HFFc6 (cell line): ENCODE measurements at regions not wholly inside any gene's neighbourhood (a gene's known extent, or its start where the extent isn't known, plus 50 kb on each side); places are given as distances from the start of the nearest gene placed in this dataset.

ENCODE experiments used
- DNase-seq: peaks from one replicate; pipeline ENCODE4 v3.0.0-alpha.2; 2018
- H3K27ac Mint-ChIP-seq: 2 replicates; pipeline ENCODE4 v1.8.0; 2020; ENCODE audit warnings: mild to moderate bottlenecking, mixed read lengths
- H3K27me3 Mint-ChIP-seq: 2 replicates; pipeline ENCODE4 v1.8.0; 2021; ENCODE audit warnings: mild to moderate bottlenecking, moderate library complexity, mixed read lengths; ENCODE audit not compliant: insufficient read depth
- H3K36me3 Mint-ChIP-seq: 2 replicates; pipeline ENCODE4 v1.8.0; 2021; ENCODE audit warnings: low read depth, mixed read lengths
- H3K4me1 Mint-ChIP-seq: 2 replicates; pipeline ENCODE4 v1.8.0; 2020; ENCODE audit warnings: low read depth, mixed read lengths
- H3K4me3 Mint-ChIP-seq: 2 replicates; pipeline ENCODE4 v1.8.0; 2020; ENCODE audit warnings: mild to moderate bottlenecking, moderate library complexity, mixed read lengths
- H3K9me3 Mint-ChIP-seq: 2 replicates; pipeline ENCODE4 v1.8.0; 2020; ENCODE audit warnings: mild to moderate bottlenecking, mixed read lengths
- TF ChIP-seq, protein P1 (sequence below): fragments of 200-600 bp; sonication (generic); IDR thresholded peaks from 2 replicates; pipeline ENCODE4 v1.5.0; 2021; ENCODE audit warnings: antibody characterized with exemption, mild to moderate bottlenecking

DNA sequence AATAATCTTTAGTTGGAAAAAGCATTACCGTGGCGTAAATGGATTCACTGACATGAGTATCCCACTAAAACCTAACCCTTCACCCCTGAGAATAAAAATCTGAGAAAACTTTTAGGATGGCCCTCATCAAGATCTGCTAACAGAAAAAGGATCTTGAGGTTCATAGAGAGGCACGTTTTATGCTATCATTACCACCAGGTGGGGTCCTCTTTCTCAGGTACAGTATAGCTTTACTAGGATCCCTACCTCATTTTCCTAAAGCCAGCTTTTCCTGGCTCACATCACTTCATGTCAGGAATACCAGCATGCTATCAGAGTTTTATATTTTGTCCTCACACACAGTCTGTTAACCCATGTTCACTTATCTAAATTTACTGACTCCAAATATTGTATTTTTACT, 173.7 kb downstream of the POM121L12 start:
- Mint-ChIP-seq H3K4me3 (no peak overlapping the region), H3K9me3 (peaks cover 30% of the 10 kb centered on the region), H3K27ac (no peak overlapping the region), H3K4me1 (no peaks in the 10 kb centered on the region), H3K36me3 (0 out of 2 replicates have a peak, but pooled peaks cover 4% of the 10 kb centered on the region), H3K27me3 (no peaks in the 10 kb centered on the region; the same call in 1 of the 2 replicates)
- no peak for DNase-seq
- TF ChIP-seq, protein P1, sequence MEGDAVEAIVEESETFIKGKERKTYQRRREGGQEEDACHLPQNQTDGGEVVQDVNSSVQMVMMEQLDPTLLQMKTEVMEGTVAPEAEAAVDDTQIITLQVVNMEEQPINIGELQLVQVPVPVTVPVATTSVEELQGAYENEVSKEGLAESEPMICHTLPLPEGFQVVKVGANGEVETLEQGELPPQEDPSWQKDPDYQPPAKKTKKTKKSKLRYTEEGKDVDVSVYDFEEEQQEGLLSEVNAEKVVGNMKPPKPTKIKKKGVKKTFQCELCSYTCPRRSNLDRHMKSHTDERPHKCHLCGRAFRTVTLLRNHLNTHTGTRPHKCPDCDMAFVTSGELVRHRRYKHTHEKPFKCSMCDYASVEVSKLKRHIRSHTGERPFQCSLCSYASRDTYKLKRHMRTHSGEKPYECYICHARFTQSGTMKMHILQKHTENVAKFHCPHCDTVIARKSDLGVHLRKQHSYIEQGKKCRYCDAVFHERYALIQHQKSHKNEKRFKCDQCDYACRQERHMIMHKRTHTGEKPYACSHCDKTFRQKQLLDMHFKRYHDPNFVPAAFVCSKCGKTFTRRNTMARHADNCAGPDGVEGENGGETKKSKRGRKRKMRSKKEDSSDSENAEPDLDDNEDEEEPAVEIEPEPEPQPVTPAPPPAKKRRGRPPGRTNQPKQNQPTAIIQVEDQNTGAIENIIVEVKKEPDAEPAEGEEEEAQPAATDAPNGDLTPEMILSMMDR: no peak

DNA sequence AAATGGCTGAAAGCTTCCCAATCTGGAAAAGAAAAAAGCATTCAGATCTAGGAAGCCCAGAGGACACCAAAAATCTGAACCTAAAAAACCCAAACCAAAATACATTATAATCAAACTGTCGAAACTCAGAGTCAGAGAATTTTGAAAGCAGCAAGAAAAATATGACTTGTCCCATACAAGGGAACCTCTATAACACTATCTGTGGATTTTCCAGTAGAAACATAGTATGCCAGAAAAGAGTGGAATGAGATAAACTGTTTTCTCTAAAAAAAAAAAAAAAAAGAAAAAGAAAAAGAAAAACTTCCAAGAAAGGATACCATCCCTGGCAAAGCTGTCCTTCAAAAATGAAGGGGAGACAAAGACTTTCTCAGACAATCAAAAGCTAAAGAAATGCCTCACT, 179.0 kb downstream of the POM121L12 start:
- Mint-ChIP-seq H3K36me3 (peaks cover 5% of the 10 kb centered on the region; the same call in 1 of the 2 replicates), H3K4me3 (no peak overlapping the region), H3K9me3 (peaks cover 44% of the 10 kb centered on the region), H3K4me1 (no peaks in the 10 kb centered on the region), H3K27me3 (peaks cover 1% of the 10 kb centered on the region; the same call in 1 of the 2 replicates), H3K27ac (no peak overlapping the region)
- no peak for DNase-seq
- TF ChIP-seq, protein P1: no peak

DNA sequence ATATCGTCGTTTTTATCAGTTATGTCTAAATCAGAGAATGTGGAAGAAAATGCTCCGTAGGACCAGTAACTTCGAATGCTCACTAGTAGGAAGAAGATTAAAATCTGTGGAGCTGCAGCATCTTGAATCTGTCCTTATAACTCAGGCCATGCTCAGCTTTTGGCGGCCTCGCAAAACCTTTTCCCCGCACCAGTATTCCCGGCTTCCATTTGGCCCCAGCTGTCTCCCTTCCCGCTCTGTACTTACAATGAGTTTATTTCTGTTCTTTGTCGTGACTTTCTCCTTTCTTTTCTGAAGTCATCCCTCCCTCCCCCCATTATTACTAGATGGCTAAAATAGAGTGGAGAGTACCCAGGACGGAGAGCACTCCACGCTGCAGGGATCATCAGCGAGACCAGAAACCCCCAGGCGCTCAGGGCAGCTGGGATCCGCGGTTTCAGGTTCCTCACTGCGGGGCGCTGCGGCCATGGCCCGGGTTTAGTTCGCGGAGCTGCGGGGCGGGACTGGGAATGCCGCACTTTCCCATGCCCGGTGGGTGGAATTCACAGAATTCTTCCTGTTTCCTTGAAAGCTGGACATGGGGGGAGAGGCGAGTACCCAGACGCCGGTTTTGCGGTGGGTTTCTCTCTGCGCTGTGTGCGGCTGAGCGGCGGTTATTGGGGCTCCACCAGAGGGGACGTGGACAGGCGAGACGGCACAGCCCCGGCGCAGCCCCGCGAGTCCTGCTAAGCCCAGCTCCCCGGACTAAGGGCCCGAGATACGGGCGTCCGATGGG, 183.5 kb downstream of the POM121L12 start:
- Mint-ChIP-seq H3K36me3 (peaks cover 4% of the 10 kb centered on the region; the same call in 1 of the 2 replicates), H3K4me3 (no peak overlapping the region; the same call in 1 of the 2 replicates), H3K27me3 (peaks cover 1% of the 10 kb centered on the region; the same call in 1 of the 2 replicates), H3K9me3 (peaks cover 25% of the 10 kb centered on the region), H3K4me1 (no peaks in the 10 kb centered on the region), H3K27ac (no peak overlapping the region)
- DNase-seq: no peak
- TF ChIP-seq, protein P1: no peak

DNA sequence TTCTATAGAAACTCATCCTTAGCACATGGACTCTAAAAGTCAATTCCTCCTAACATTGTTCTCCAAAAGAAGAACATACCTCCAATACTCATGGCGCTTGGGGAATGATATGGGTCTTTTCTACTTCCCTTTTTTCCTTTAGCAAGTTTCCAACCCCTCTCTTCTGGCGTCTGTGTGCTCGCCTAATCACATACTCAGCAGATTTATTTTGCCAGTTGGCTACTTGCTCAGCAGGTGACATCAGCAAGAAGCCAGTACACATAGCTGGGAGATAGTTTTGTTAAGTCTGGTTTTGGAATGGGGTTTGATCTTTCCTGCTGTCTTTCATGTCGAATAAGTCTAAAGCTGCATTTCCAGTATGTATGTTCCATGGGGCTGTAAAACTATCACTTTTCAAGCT, 193.8 kb downstream of the POM121L12 start:
- H3K27me3 Mint-ChIP-seq: no peaks in the 10 kb centered on the region
- H3K27ac Mint-ChIP-seq: no peak overlapping the region

DNA sequence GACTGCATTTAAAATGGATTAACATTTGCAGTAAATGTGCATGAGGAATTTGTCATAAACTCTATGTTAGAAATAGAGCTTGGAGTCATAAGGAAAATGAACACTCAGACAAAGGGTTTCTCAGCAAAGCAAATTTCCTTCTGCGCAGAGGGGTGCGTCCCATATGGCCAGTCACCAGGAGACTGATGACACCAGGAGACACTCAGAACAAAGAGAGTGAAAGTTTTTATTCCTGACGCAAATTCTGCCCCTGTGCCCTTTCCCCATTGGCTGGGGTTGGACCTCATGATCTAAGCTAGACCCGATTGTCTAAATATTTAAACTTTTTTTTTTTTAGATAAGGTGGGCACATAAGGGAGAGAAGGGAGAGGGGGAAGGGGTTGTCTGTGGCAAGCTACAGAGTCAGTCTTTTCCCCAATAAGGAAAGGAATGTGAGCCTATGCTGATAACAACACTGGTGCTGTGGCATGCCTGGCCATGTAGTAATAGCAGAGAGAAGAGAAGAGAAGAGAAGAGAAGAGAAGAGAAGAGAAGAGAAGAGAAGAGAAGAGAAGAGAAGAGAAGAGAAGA, 202.0 kb downstream of the POM121L12 start:
- Mint-ChIP-seq H3K4me1 (no peaks in the 10 kb centered on the region), H3K27ac (no peak overlapping the region), H3K27me3 (no peaks in the 10 kb centered on the region), H3K36me3 (no peaks in the 10 kb centered on the region), H3K9me3 (peaks cover 22% of the 10 kb centered on the region), H3K4me3 (no peak overlapping the region)
- DNase-seq: no peak
- TF ChIP-seq, protein P1: no peak

More for the DNA sequence above, 193.8 kb downstream of the POM121L12 start:
- H3K36me3 Mint-ChIP-seq: no peaks in the 10 kb centered on the region
- no peaks in the 10 kb centered on the region for H3K4me1 Mint-ChIP-seq
- H3K4me3 Mint-ChIP-seq: no peak overlapping the region
- H3K9me3 Mint-ChIP-seq: peaks cover 4% of the 10 kb centered on the region; the same call in 1 of the 2 replicates
- TF ChIP-seq, protein P1: no peak
- no peak for DNase-seq
